Stimulated activated CD8-positive, alpha-beta memory T cell treated with anti-CD3 and anti-CD28 coated beads, Interleukin-2, amount 100 ng/mL, for 1 hour (primary cell): ENCODE measurements at regions not wholly inside any gene's neighbourhood (a gene's known extent, or its start where the extent isn't known, plus 50 kb on each side); places are given as distances from the start of the nearest gene placed in this dataset.
"Not testable (repeated sequence)": the region's sequence is repeated elsewhere in the genome, so short reads cannot be mapped to it uniquely, and the experiment has no call there.

Experiments
- DNase-seq, 2 donors: peaks; one replicate each; pipeline ENCODE4 v3.0.0-alpha.2; 2020; ENCODE audit warnings: low read depth in 2 of 2

- not testable (repeated sequence) for DNase-seq
These were observed 132.6 kb downstream of the FAM72C start for GRCh38 chr1:143839182-143839581.

DNA sequence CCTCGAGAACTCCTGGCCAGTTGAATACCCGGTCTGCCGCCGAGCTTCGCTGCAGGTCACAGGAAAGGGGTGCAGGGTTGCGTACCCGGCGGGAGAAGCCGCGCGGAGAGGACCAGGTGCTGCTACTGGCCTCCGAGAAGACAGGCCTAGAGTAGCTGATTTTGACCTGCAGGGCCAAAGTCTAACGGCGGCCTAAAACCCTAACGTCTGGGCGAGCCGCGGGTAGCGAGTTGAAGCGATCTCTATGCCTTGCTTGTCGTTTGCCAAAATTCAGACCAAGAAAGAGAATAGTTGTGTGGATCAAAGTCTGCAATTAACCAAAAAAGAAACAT lies 133.2 kb downstream of the FAM72C start:
- DNase-seq = not testable (repeated sequence)

- DNase-seq = not testable (repeated sequence)
These were observed 133.7 kb downstream of the FAM72C start for GRCh38 chr1:143837924-143838597.

- not testable (repeated sequence) for DNase-seq
These were observed 138.4 kb downstream of the FAM72C start for GRCh38 chr1:143833376-143833775.

GRCh38 chr1:143832379-143832716 lies 139.4 kb downstream of the FAM72C start:
- DNase-seq = not testable (repeated sequence)

- DNase-seq = not testable (repeated sequence)
These were observed 140.1 kb downstream of the FAM72C start for GRCh38 chr1:143831479-143832378.

GRCh38 chr1:143826162-143826561 lies 145.6 kb downstream of the FAM72C start:
- not testable (repeated sequence) for DNase-seq

DNA sequence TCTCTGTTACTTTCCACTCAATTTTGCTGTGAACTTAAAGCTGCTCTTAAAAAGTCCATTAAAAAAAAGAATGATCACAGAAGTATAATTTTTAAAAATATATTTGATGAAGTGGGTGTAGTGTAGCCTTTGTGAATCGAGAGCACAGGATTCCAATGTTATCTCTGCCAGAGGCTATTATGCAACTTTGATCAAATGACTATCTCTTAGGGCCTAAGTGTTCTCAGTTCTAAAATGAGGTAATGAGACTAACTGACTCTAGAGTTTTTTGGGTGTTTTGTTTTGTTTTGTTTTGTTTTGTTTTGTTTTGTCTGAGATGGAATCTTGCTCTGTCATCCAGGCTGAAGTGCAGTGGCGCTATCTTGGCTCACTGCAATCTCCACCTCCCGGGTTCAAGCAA lies 147.5 kb downstream of the FAM72C start:
- DNase-seq = not testable (repeated sequence)

GRCh38 chr1:143820058-143820457 lies 151.7 kb downstream of the FAM72C start:
- DNase-seq = not testable (repeated sequence)

DNA sequence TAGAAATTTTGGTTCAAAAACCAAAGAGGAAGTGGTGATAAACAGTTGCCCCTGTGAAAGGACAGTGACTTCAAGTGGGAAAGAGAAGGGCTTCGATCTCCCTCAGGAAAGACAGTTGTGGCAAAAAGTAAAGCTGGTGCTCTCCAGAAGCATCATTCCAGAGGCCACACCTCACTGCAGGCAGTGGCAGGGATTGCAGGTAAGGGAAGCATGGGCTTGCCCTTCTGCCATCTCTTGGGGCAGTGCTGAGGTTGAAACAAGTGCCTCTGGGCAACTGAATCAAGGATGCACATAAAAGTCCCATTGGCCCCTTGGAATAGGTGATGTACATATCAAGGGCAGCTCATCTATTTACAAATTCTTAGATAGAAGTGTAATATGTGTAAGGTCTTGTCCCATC lies 155.4 kb downstream of the FAM72C start:
- not testable (repeated sequence) for DNase-seq

DNA sequence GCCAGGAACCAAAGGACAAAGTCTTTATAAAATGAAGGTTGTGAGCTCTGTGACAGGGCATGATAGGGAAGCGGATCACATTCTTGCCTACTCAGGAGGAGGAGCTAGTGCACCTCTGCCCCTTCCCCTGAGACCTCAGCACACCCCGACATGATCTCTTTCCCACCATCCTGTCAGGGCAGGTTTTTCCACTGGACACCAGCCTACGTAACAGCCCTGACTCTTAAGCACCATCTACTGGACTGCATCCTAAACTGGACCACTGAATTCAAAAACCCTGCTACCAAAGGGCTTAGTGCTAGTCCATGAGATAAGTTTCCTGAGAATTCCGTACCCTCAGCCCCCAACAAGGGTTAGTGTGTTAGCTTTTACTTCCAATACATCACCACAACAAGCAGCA lies 166.4 kb downstream of the FAM72C start:
- not testable (repeated sequence) for DNase-seq

DNA sequence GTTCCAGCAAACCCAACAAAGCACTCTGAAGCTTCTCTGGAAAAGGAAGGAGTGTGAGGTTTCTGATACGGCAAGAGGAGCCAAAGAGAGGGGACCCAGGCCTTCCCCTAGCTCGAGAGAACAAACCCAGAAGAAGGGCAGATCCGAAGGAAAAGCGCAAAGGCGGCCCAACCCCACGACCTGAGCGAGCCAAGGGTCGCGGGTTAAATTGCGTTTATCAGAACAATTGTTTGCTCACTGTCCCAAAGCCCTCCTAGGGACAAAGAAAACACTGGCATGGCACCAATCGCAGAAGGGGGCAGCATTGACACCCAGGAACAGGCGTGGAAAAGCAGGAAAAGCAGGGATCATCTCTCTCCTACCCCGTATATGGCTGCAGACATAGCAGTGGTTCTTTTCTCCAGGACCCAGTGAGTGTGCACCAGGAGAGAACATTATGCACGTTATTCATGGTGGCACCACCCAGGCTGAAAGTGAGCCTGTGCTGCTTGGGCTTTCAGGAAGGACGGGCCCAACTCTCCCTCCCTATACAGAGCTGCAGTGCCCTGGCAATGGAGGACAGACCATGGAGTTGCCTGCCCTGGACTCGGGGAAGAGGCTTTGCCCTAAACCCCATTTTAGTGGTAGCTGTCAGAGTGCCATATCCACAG lies 167.0 kb downstream of the FAM72C start:
- not testable (repeated sequence) for DNase-seq

DNA sequence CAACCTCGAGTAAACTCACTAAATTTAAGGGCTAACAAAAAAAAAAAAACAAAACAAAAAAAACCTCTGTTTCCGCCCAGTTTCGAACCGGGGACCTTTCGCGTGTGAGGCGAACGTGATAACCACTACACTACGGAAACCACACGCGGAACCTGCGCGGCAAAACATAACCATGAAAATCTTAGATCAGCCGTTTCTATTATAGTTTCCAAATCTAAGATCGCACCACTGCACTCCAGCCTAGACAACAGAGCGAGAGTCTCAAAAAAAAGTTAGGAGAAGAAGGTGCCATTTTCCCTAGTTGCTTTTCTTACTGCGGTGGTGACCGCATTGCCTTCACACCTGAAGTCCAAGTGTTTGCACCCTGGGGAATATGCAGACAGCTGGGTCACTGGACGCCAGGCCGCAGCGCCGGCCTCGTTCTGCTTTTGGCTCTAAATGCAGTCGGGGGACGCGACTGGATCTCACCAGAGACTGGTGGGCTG lies 167.8 kb downstream of the FAM72C start:
- not testable (repeated sequence) for DNase-seq

DNA sequence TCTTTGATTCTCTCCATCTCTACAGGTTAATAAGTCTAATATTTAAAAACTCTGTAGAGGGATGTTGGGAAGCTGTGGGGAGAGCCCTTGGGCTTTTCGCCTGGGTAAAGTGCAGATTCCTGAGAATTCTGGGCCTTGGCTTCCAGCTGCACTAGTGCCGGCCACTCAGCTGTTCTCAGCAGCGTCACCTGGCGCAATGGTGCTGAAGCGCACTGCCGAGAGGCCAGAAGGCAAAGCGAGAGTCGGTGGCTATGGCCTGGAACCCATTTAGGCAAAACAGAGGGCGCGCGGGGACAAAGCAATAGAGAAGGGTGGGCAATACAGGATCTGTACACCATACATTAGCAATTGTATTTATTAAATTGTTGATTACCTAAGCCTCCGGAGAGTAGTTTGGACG lies 168.7 kb downstream of the FAM72C start:
- DNase-seq = not testable (repeated sequence)

DNA sequence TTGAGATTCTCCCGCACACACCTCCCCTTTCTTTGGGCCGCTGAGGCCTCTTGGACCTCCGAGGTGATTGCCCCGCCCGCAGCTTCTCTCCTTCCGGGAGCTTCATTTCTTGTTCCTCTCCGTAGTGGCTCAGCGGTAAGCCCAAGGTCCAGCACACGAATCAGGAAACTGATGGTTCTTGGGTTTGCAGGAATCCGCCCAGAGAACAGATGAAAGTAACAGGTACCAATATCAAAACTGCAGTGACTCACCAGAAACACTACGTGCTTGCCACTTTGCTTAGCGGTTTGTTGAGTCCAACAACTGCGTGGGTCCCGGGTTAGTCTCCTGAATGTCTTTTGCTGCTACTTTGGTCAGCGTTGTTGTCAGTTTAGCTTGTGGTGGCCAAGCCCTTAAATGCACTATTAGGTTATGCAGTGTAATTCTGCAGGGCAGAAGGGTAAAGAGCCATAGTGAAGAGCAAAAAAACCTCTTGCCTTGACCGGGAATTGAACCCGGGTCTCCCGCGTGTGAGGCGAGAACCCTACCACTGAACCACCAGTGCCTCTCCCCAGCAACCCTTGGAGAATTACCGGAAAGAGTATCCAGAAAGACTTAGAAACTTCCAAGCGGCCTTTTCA lies 172.1 kb downstream of the FAM72C start:
- not testable (repeated sequence) for DNase-seq

DNA sequence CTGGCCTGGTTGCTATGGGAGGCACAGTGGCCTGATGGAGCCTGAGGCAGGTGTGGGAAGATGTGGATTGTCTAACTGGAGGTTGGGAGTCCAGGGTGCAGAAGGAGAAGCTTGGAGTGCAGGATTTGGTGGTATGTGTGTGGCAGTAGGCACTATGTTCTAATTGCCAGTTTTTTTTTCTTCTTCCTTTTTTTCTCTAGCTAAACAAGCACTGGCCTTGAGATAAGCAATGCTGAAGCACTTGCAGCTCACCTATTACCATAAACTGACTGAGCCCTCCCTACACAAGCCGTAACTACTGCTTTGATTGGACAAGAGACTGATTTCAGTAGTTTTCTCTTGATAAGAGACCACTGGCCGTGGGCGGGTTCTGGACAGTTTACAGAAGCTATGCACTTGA lies 175.4 kb downstream of the FAM72C start:
- DNase-seq = not testable (repeated sequence)

DNA sequence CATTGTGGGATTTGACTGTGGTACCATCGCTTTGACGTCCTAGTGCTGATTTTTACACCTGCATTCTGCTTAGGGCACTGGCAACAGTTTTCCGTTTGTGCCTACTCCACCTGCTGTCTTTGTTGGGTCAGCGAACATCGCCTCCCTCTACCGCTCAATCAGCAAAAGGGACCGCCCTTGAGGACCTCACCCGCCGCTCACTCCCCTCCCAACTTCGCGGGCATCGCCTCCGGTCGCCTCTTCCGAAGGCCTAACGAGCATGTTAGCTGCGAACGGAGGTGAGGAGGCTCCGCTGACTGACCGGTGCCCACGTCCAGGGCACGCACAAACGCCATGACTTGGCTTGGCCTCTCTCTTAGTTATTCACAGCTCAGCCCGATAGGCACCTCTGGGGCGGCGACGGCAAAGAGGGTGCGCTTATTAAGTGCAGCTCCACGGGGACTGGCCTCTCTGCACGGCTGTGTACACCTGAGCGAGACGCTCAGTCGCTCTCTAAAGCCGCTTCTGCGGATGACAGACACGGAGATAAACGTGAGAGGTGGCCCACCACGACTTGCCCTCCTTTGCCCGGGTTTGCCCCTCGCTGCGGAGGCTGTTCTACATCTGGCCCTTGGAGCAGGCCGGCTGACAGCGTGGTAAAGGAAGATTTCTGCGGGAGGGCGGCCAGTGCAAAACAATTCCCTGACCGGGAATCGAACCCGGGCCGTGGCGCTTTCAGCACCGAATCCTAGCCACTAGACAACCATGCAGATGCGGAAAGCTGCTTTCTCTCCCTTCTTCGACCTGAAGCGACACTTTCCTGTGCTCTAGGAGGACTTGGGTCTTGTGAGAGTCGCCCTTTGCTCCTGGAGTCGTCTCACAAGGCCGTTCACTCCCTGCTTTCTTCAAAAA lies 179.5 kb downstream of the FAM72C start:
- DNase-seq = not testable (repeated sequence)

- DNase-seq = not testable (repeated sequence)
These were observed 185.4 kb downstream of the FAM72C start for GRCh38 chr1:143786381-143786780.

DNA sequence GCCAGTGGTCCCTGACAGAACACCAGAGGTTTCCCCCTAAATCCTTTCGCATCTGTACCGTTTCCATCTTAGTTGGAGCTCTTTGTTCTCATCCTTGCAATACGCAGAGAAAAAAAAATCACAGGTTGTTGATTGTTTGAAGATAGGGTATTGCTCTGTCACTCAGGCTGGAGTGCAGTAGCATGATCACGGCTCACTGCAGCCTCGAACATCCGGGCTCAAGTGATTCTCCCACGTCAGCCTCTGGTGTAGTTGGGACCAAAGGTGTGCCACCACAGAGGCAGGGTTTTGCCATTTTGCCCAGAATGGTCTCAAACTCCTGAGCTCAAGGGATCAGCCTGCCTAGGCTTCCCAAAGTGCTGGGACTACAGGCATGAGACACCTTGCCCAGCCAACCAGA lies 185.9 kb downstream of the FAM72C start:
- not testable (repeated sequence) for DNase-seq

GRCh38 chr1:143784239-143784882 lies 187.4 kb downstream of the FAM72C start:
- DNase-seq = not testable (repeated sequence)
